HCT116 (cell line): ENCODE measurements at regions not wholly inside any gene's neighbourhood (a gene's known extent, or its start where the extent isn't known, plus 50 kb on each side); places are given as distances from the start of the nearest gene placed in this dataset.

Experiments
- ATAC-seq: fragments of 200-7000 bp; cut with Tn5 transposase; 2 replicates; pipeline ENCODE4 v1.9.1; 2020; ENCODE audit warnings: mild to moderate bottlenecking, moderate library complexity
- BruUV-seq: library from RNA; stranded (reverse); fragments of 400-500 nt; replicated peaks from 2 replicates; lab custom pipeline; 2021; lab: Mats Ljungman, UMichigan
- CTCF ChIA-PET: fragments of 300-600 bp; sonication (Branson Sonifier 250); formaldehyde crosslinking; loops from one replicate; lab custom pipeline; 2021; ENCODE audit warnings: antibody characterized with exemption; lab: Charles Lee
- POLR2A ChIA-PET: fragments of 300-600, 350-600 bp; sonication (Branson Sonifier 250); formaldehyde crosslinking; loops from one replicate; lab custom pipeline; 2021; ENCODE audit warnings: antibody characterized with exemption; lab: Charles Lee
- RAD21 ChIA-PET, 2 experiments: fragments of 300-600 bp; sonication (Branson Sonifier 250); formaldehyde crosslinking; loops; one replicate each; lab custom pipeline; 2023; ENCODE audit warnings: low total read pairs in 2 of 2; ENCODE audit not compliant: uncharacterized antibody in 2 of 2, unreplicated experiment in 2 of 2, low non-redundant PET in 1 of 2; lab: Charles Lee
- DNase-seq: peaks from one replicate; pipeline ENCODE4 v3.0.0-alpha.2; 2010; ENCODE audit warnings: low read depth, low spot score
- H2AFZ ChIP-seq: fragments of 200-600 bp; shearing (Covaris generic), sonication (generic); 2 replicates; pipeline ENCODE4 v1.6.1; 2017; ENCODE audit warnings: low read depth, mixed run types, mixed read lengths, antibody characterized with exemption, low read length; ENCODE audit not compliant: poor library complexity, severe bottlenecking
- H3K27ac ChIP-seq: 2 replicates; pipeline ENCODE4 v1.5.1; 2012; ENCODE audit warnings: low read depth, low read length
- H3K27me3 ChIP-seq: fragments of 200-600 bp; sonication (generic); 2 replicates; pipeline ENCODE4 v1.6.1; 2016; ENCODE audit warnings: mixed run types, low read length, mixed read lengths; ENCODE audit not compliant: insufficient read depth
- H3K36me3 ChIP-seq, 2 experiments: fragments of 200-500 bp in 1 of 2; fragments of 200-600 bp in 1 of 2; sonication (Bioruptor generic) in 1 of 2; sonication (generic) in 1 of 2; 2 replicates each; pipeline versions ENCODE4 v1.5.1 to v1.6.1; 2014 to 2016; ENCODE audit warnings: low read length in 2 of 2, inconsistent platforms in 1 of 2, mixed read lengths in 1 of 2, mixed run types in 1 of 2; ENCODE audit not compliant: insufficient read depth in 2 of 2, control insufficient read depth in 1 of 2
- H3K4me1 ChIP-seq, 2 experiments: fragments of 200-600 bp in 1 of 2; sonication (generic) in 1 of 2; 2 replicates each; pipeline versions ENCODE4 v1.5.1 to v1.6.1; 2012 to 2017; ENCODE audit warnings: low read length in 2 of 2, inconsistent platforms in 1 of 2, mild to moderate bottlenecking in 1 of 2, mixed read lengths in 1 of 2, mixed run types in 1 of 2, moderate library complexity in 1 of 2; ENCODE audit not compliant: insufficient read depth in 2 of 2, control insufficient read depth in 1 of 2
- H3K4me2 ChIP-seq: fragments of 200-600 bp; sonication (generic); 2 replicates; pipeline ENCODE4 v1.6.1; 2017; ENCODE audit warnings: mixed run types, low read length, mixed read lengths
- H3K4me3 ChIP-seq, 2 experiments: fragments of 200-600 bp in 1 of 2; sonication (generic) in 1 of 2; replicated peaks in 1 of 2; 2 replicates each; pipeline ENCODE4 v1.5.1; 2011 to 2016; ENCODE audit warnings: low read length in 2 of 2, control low read depth in 1 of 2, low read depth in 1 of 2, mild to moderate bottlenecking in 1 of 2, mixed read lengths in 1 of 2, mixed run types in 1 of 2
- H3K79me2 ChIP-seq: fragments of 200-600 bp; sonication (generic); 2 replicates; pipeline ENCODE4 v1.6.1; 2017; ENCODE audit warnings: mild to moderate bottlenecking, mixed run types, low read length, moderate library complexity, mixed read lengths; ENCODE audit not compliant: insufficient read depth
- H3K9ac ChIP-seq: fragments of 200-600 bp; sonication (generic); 2 replicates; pipeline ENCODE4 v1.6.1; 2016; ENCODE audit warnings: low read length, mixed read lengths
- H3K9me2 ChIP-seq: fragments of 200-600 bp; sonication (generic), shearing (Covaris generic); 2 replicates; pipeline ENCODE4 v1.6.1; 2017; ENCODE audit warnings: mixed run types, mild to moderate bottlenecking, moderate library complexity; ENCODE audit not compliant: insufficient read depth
- H3K9me3 ChIP-seq, 2 experiments: fragments of 200-500 bp in 1 of 2; fragments of 200-600 bp in 1 of 2; sonication (Bioruptor generic) in 1 of 2; sonication (generic) in 1 of 2; 2 replicates each; pipeline ENCODE4 v1.6.1; 2014 to 2017; ENCODE audit warnings: low read length in 2 of 2, mixed read lengths in 2 of 2, inconsistent platforms in 1 of 2, low read depth in 1 of 2, mild to moderate bottlenecking in 1 of 2, mixed run types in 1 of 2, moderate library complexity in 1 of 2; ENCODE audit not compliant: control insufficient read depth in 1 of 2, insufficient read depth in 1 of 2
- H4K20me1 ChIP-seq: fragments of 200-600 bp; sonication (generic), shearing (Covaris generic); 2 replicates; pipeline ENCODE4 v1.6.1; 2017; ENCODE audit warnings: mixed run types, mild to moderate bottlenecking, moderate library complexity; ENCODE audit not compliant: insufficient read depth
- CBX3 ChIP-seq: IDR thresholded peaks from 2 replicates; pipeline ENCODE4 v1.6.1; 2012; ENCODE audit warnings: low read depth
- CTCF ChIP-seq, 3 experiments: fragments of 200-600 bp in 1 of 3; sonication (generic) in 1 of 3; IDR thresholded peaks in 2 of 3; conservative IDR thresholded peaks in 1 of 3; 2 replicates each; pipeline ENCODE4 v1.5.1; 2012 to 2017; ENCODE audit warnings: low read depth in 2 of 3, low read length in 2 of 3, antibody characterized with exemption in 1 of 3, borderline replicate concordance in 1 of 3, control low read depth in 1 of 3, mild to moderate bottlenecking in 1 of 3, mixed read lengths in 1 of 3, mixed run types in 1 of 3, moderate library complexity in 1 of 3; ENCODE audit not compliant: insufficient read depth in 1 of 3
- ELF1 ChIP-seq: IDR thresholded peaks from 2 replicates; pipeline ENCODE4 v1.6.1; 2012; ENCODE audit warnings: low read depth, borderline replicate concordance
- JUND ChIP-seq: IDR thresholded peaks from 2 replicates; pipeline ENCODE4 v1.6.1; 2012
- POLR2A ChIP-seq: IDR thresholded peaks from 2 replicates; pipeline ENCODE4 v1.7.0; 2011; ENCODE audit warnings: borderline replicate concordance; ENCODE audit not compliant: insufficient read depth, insufficient read length; ENCODE audit errors: extremely low read depth
- POLR2AphosphoS5 ChIP-seq: IDR thresholded peaks from 2 replicates; pipeline ENCODE4 v1.6.1; 2011; ENCODE audit warnings: mild to moderate bottlenecking, low read depth, low read length, moderate library complexity
- REST ChIP-seq: IDR thresholded peaks from 2 replicates; pipeline ENCODE4 v1.6.1; 2012; ENCODE audit warnings: low read depth
- SIN3A ChIP-seq: IDR thresholded peaks from 2 replicates; pipeline ENCODE4 v1.6.1; 2012; ENCODE audit warnings: low read depth
- intact Hi-C: fragments of 100-400 bp; cut with micrococcal nuclease; formaldehyde crosslinking; loops from 2 replicates; pipeline ENCODE4 v1.10.0; 2022

- TF ChIP-seq CTCF (IDR thresholded peaks at IDR 0.05 in 2 of 3, conservative IDR thresholded peaks at IDR 0.05 in 1 of 3; ENCODE audit: borderline replicate concordance in 1 of 3, insufficient read depth in 1 of 3, low read depth in 2 of 3, low read length in 2 of 3) = no peak
- no peak for TF ChIP-seq ELF1
- no peak for TF ChIP-seq REST
- no peak for TF ChIP-seq POLR2A
Observed at GRCh38 chr5:18778225-18778624, 1144.0 kb downstream of the TAF11L14 start (continued).

GRCh38 chr5:18789218-18789998 lies 1155.1 kb downstream of the TAF11L14 start:
- Histone ChIP-seq H4K20me1 (no peaks in the 10 kb centered on the region), H3K27ac (no peak overlapping the region), H3K36me3 (no peaks in the 10 kb centered on the region), H3K4me1 (no peaks in the 10 kb centered on the region), H3K4me3 (no peak overlapping the region), H3K79me2 (no peaks in the 10 kb centered on the region), H3K27me3 (no peaks in the 10 kb centered on the region), H3K4me2 (no peak overlapping the region), H3K9me2 (no peaks in the 10 kb centered on the region), H2AFZ (no peak overlapping the region), H3K9me3 (peaks cover 3 to 13% of the 10 kb centered on the region in 2 experiments; a peak in 2 of 4 replicates), H3K9ac (no peak overlapping the region)
- ChIA-PET POLR2A (no interaction called here), CTCF (no interaction called here), RAD21 (no interaction called here)
- TF ChIP-seq CBX3 (no peak), JUND (no peak), POLR2AphosphoS5 (no peak), ELF1 (no peak), SIN3A (no peak)
- ATAC-seq = no peak
- DNase-seq = no peak
- intact Hi-C loops = no loop called here
- no TSS peak for BruUV-seq
